Neural cell (in vitro differentiated cells): ENCODE measurements at regions not wholly inside any gene's neighbourhood (a gene's known extent, or its start where the extent isn't known, plus 50 kb on each side); places are given as distances from the start of the nearest gene placed in this dataset.

ENCODE experiments used
- CTCF ChIP-seq: fragments of 450-650 bp; IDR thresholded peaks from 2 replicates; pipeline ENCODE4 v1.5.1; 2014; ENCODE audit warnings: antibody characterized with exemption, mild to moderate bottlenecking, moderate library complexity; ENCODE audit not compliant: poor library complexity, severe bottlenecking
- EP300 ChIP-seq: fragments of 450-650 bp; conservative IDR thresholded peaks from 2 replicates; pipeline ENCODE4 v1.6.1; 2014; ENCODE audit warnings: antibody characterized with exemption, mild to moderate bottlenecking, moderate library complexity; ENCODE audit not compliant: poor library complexity, severe bottlenecking
- EZH2 ChIP-seq: fragments of 200-600, 300-800 bp; shearing (Covaris generic), sonication (generic); IDR thresholded peaks from 2 replicates; pipeline ENCODE4 v1.6.1; 2014; ENCODE audit warnings: antibody characterized with exemption, low read length, borderline replicate concordance, mild to moderate bottlenecking; ENCODE audit not compliant: insufficient read depth, poor library complexity, severe bottlenecking
- MXI1 ChIP-seq: fragments of 450-650 bp; conservative IDR thresholded peaks from 2 replicates; pipeline ENCODE4 v1.6.1; 2014; ENCODE audit warnings: antibody characterized with exemption, mild to moderate bottlenecking; ENCODE audit not compliant: poor library complexity, severe bottlenecking
- POLR2AphosphoS5 ChIP-seq: IDR thresholded peaks from 2 replicates; pipeline ENCODE4 v1.6.1; 2012
- RAD21 ChIP-seq: fragments of 450-650 bp; conservative IDR thresholded peaks from 2 replicates; pipeline ENCODE4 v1.6.1; 2014; ENCODE audit warnings: antibody characterized with exemption, mild to moderate bottlenecking, moderate library complexity
- REST ChIP-seq: IDR thresholded peaks from 2 replicates; pipeline ENCODE4 v1.6.1; 2012; ENCODE audit warnings: borderline replicate concordance
- SMC3 ChIP-seq: fragments of 450-650 bp; conservative IDR thresholded peaks from 2 replicates; pipeline ENCODE4 v1.6.1; 2014; ENCODE audit warnings: antibody characterized with exemption, mild to moderate bottlenecking, moderate library complexity; ENCODE audit not compliant: poor library complexity
- TAF1 ChIP-seq: IDR thresholded peaks from 2 replicates; pipeline ENCODE4 v1.6.1; 2012; ENCODE audit warnings: low read depth

- TF ChIP-seq CTCF (no peak), POLR2AphosphoS5 (no peak), EZH2 (no peak), TAF1 (no peak), MXI1 (no peak), RAD21 (no peak), EP300 (no peak), REST (no peak), SMC3 (no peak)
Measured at GRCh38 chr7:131619336-131620305, 63.2 kb upstream of the PODXL start.
